ENCODE measurements at regions not wholly inside any gene's neighbourhood (a gene's known extent, or its start where the extent isn't known, plus 50 kb on each side); places are given as distances from the start of the nearest gene placed in this dataset.
"Not testable (repeated sequence)": the region's sequence is repeated elsewhere in the genome, so short reads cannot be mapped to it uniquely, and the experiment has no call there.

GRCh38 chr12:131276501-131277185 is 322.9 kb downstream of the ADGRD1 start:
- DNase-seq: no peak
- Histone ChIP-seq H3K4me3 (ENCODE audit: control insufficient read depth in 1 of 7, extremely low read depth in 1 of 7, insufficient read depth in 4 of 7, low read depth in 2 of 7, low read length in 6 of 7) (no peak overlapping the region), H3K27ac (ENCODE audit: insufficient read depth in 1 of 2, low read depth in 1 of 2, low read length in 2 of 2, poor library complexity in 1 of 2, severe bottlenecking in 2 of 2) (no peak overlapping the region), H3K36me3 (ENCODE audit: control insufficient read depth in 4 of 4, insufficient read depth in 4 of 4, low read length in 3 of 4) (no peaks in the 10 kb centered on the region), H3K27me3 (replicated peaks in 2 of 5; ENCODE audit: control insufficient read depth in 4 of 5, insufficient read depth in 5 of 5, low read length in 4 of 5) (peaks cover 0 to 4% (median 0%) of the 10 kb centered on the region in 5 experiments), H3K9me3 (ENCODE audit: control extremely low read depth in 1 of 5, control insufficient read depth in 4 of 5, insufficient read depth in 2 of 5, low read depth in 1 of 5, low read length in 4 of 5) (no peaks in the 10 kb centered on the region), H3K4me1 (ENCODE audit: control extremely low read depth in 1 of 4, control insufficient read depth in 4 of 4, insufficient read depth in 4 of 4, low read length in 3 of 4) (no peaks in the 10 kb centered on the region)
- CTCF ChIA-PET: interaction anchor here (0.9 kb wide), 1 partner anchor 39 kb away, joined by 3 read pairs; no protein-coding TSS in a partner anchor
- WGBS (ENCODE audit: insufficient coverage): 88% methylated on average over 9 of the region's 14 CpGs
- POLR2A ChIA-PET: no interaction called here

GRCh38 chr12:131277186-131278091 is 323.7 kb downstream of the ADGRD1 start:
- 95% methylated on average over 9 of the region's 18 CpGs for WGBS (ENCODE audit: insufficient coverage)

GRCh38 chr12:131278451-131279115 is 324.9 kb downstream of the ADGRD1 start:
- H3K4me1 ChIP-seq (ENCODE audit: control extremely low read depth in 1 of 4, control insufficient read depth in 4 of 4, insufficient read depth in 4 of 4, low read length in 3 of 4); H3K36me3 ChIP-seq (ENCODE audit: control insufficient read depth in 4 of 4, insufficient read depth in 4 of 4, low read length in 3 of 4); H3K9me3 ChIP-seq (ENCODE audit: control extremely low read depth in 1 of 5, control insufficient read depth in 4 of 5, insufficient read depth in 2 of 5, low read depth in 1 of 5, low read length in 4 of 5); POLR2A ChIA-PET; H3K27ac ChIP-seq (ENCODE audit: insufficient read depth in 1 of 2, low read depth in 1 of 2, low read length in 2 of 2, poor library complexity in 1 of 2, severe bottlenecking in 2 of 2); DNase-seq; H3K27me3 ChIP-seq (replicated peaks in 2 of 5; ENCODE audit: control insufficient read depth in 4 of 5, insufficient read depth in 5 of 5, low read length in 4 of 5); H3K4me3 ChIP-seq (ENCODE audit: control insufficient read depth in 1 of 7, extremely low read depth in 1 of 7, insufficient read depth in 4 of 7, low read depth in 2 of 7, low read length in 6 of 7): not testable (repeated sequence)
- WGBS (ENCODE audit: insufficient coverage): 96% methylated on average over 12 of the region's 22 CpGs
- CTCF ChIA-PET: interaction anchor here (1.3 to 1.5 kb wide), 3 partner anchors 9 to 162 kb away, joined by 4 to 6 read pairs (median 6); no protein-coding TSS in a partner anchor

More at GRCh38 chr12:131277186-131278091, 323.7 kb downstream of the ADGRD1 start:
- H3K9me3 ChIP-seq (ENCODE audit: control extremely low read depth in 1 of 5, control insufficient read depth in 4 of 5, insufficient read depth in 2 of 5, low read depth in 1 of 5, low read length in 4 of 5); H3K27me3 ChIP-seq (replicated peaks in 2 of 5; ENCODE audit: control insufficient read depth in 4 of 5, insufficient read depth in 5 of 5, low read length in 4 of 5); CTCF ChIA-PET; H3K4me3 ChIP-seq (ENCODE audit: control insufficient read depth in 1 of 7, extremely low read depth in 1 of 7, insufficient read depth in 4 of 7, low read depth in 2 of 7, low read length in 6 of 7); H3K36me3 ChIP-seq (ENCODE audit: control insufficient read depth in 4 of 4, insufficient read depth in 4 of 4, low read length in 3 of 4); H3K4me1 ChIP-seq (ENCODE audit: control extremely low read depth in 1 of 4, control insufficient read depth in 4 of 4, insufficient read depth in 4 of 4, low read length in 3 of 4); DNase-seq; H3K27ac ChIP-seq (ENCODE audit: insufficient read depth in 1 of 2, low read depth in 1 of 2, low read length in 2 of 2, poor library complexity in 1 of 2, severe bottlenecking in 2 of 2); POLR2A ChIA-PET: not testable (repeated sequence)

- Histone ChIP-seq H3K4me1 (ENCODE audit: control extremely low read depth in 1 of 4, control insufficient read depth in 4 of 4, insufficient read depth in 4 of 4, low read length in 3 of 4) (no peaks in the 10 kb centered on the region), H3K27ac (ENCODE audit: insufficient read depth in 1 of 2, low read depth in 1 of 2, low read length in 2 of 2, poor library complexity in 1 of 2, severe bottlenecking in 2 of 2) (no peak overlapping the region), H3K36me3 (ENCODE audit: control insufficient read depth in 4 of 4, insufficient read depth in 4 of 4, low read length in 3 of 4) (no peaks in the 10 kb centered on the region), H3K9me3 (ENCODE audit: control extremely low read depth in 1 of 5, control insufficient read depth in 4 of 5, insufficient read depth in 2 of 5, low read depth in 1 of 5, low read length in 4 of 5) (no peaks in the 10 kb centered on the region), H3K4me3 (ENCODE audit: control insufficient read depth in 1 of 7, extremely low read depth in 1 of 7, insufficient read depth in 4 of 7, low read depth in 2 of 7, low read length in 6 of 7) (no peak overlapping the region), H3K27me3 (replicated peaks in 2 of 5; ENCODE audit: control insufficient read depth in 4 of 5, insufficient read depth in 5 of 5, low read length in 4 of 5) (peaks cover 0 to 4% (median 0%) of the 10 kb centered on the region in 5 experiments)
- ChIA-PET CTCF (interaction anchor here (0.5 to 1.5 kb wide), 4 partner anchors 8 to 1135 kb away, joined by 4 to 6 read pairs (median 5); no protein-coding TSS in a partner anchor), POLR2A (interaction anchor here (0.6 kb wide), 1 partner anchor 15 kb away, joined by 4 read pairs; no protein-coding TSS in a partner anchor)
- DNase-seq: no peak
- WGBS (ENCODE audit: insufficient coverage): 84% methylated on average over 8 of the region's 13 CpGs
Observed at GRCh38 chr12:131279281-131279921, 325.7 kb downstream of the ADGRD1 start.

- WGBS (ENCODE audit: insufficient coverage): 85% methylated on average over 9 of the region's 9 CpGs
Observed at GRCh38 chr12:131280426-131280825, 326.7 kb downstream of the ADGRD1 start.

GRCh38 chr12:131281016-131281415 is 327.3 kb downstream of the ADGRD1 start:
- H3K27me3 ChIP-seq (replicated peaks in 2 of 5; ENCODE audit: control insufficient read depth in 4 of 5, insufficient read depth in 5 of 5, low read length in 4 of 5): no peaks in the 10 kb centered on the region
- H3K36me3 ChIP-seq (ENCODE audit: control insufficient read depth in 4 of 4, insufficient read depth in 4 of 4, low read length in 3 of 4): no peaks in the 10 kb centered on the region
- no peaks in the 10 kb centered on the region for H3K9me3 ChIP-seq (ENCODE audit: control extremely low read depth in 1 of 5, control insufficient read depth in 4 of 5, insufficient read depth in 2 of 5, low read depth in 1 of 5, low read length in 4 of 5)
- POLR2A ChIA-PET: no interaction called here
- H3K4me1 ChIP-seq (ENCODE audit: control extremely low read depth in 1 of 4, control insufficient read depth in 4 of 4, insufficient read depth in 4 of 4, low read length in 3 of 4): peaks cover 0 to 1% (median 0%) of the 10 kb centered on the region in 4 experiments
- no peak overlapping the region for H3K27ac ChIP-seq (ENCODE audit: insufficient read depth in 1 of 2, low read depth in 1 of 2, low read length in 2 of 2, poor library complexity in 1 of 2, severe bottlenecking in 2 of 2)
- 96% methylated on average over 7 of the region's 11 CpGs for WGBS (ENCODE audit: insufficient coverage)
- CTCF ChIA-PET: no interaction called here
- H3K4me3 ChIP-seq (ENCODE audit: control insufficient read depth in 1 of 7, extremely low read depth in 1 of 7, insufficient read depth in 4 of 7, low read depth in 2 of 7, low read length in 6 of 7): no peak overlapping the region
- no peak for DNase-seq

More at GRCh38 chr12:131280426-131280825, 326.7 kb downstream of the ADGRD1 start:
- Histone ChIP-seq H3K4me1 (ENCODE audit: control extremely low read depth in 1 of 4, control insufficient read depth in 4 of 4, insufficient read depth in 4 of 4, low read length in 3 of 4) (peaks cover 0 to 1% (median 0%) of the 10 kb centered on the region in 4 experiments), H3K27ac (ENCODE audit: insufficient read depth in 1 of 2, low read depth in 1 of 2, low read length in 2 of 2, poor library complexity in 1 of 2, severe bottlenecking in 2 of 2) (no peak overlapping the region), H3K27me3 (replicated peaks in 2 of 5; ENCODE audit: control insufficient read depth in 4 of 5, insufficient read depth in 5 of 5, low read length in 4 of 5) (no peaks in the 10 kb centered on the region), H3K4me3 (ENCODE audit: control insufficient read depth in 1 of 7, extremely low read depth in 1 of 7, insufficient read depth in 4 of 7, low read depth in 2 of 7, low read length in 6 of 7) (no peak overlapping the region), H3K9me3 (ENCODE audit: control extremely low read depth in 1 of 5, control insufficient read depth in 4 of 5, insufficient read depth in 2 of 5, low read depth in 1 of 5, low read length in 4 of 5) (no peaks in the 10 kb centered on the region), H3K36me3 (ENCODE audit: control insufficient read depth in 4 of 4, insufficient read depth in 4 of 4, low read length in 3 of 4) (no peaks in the 10 kb centered on the region)
- CTCF ChIA-PET: no interaction called here
- no peak for DNase-seq
- POLR2A ChIA-PET: no interaction called here
